H9 (cell line): ENCODE measurements at regions not wholly inside any gene's neighbourhood (a gene's known extent, or its start where the extent isn't known, plus 50 kb on each side); places are given as distances from the start of the nearest gene placed in this dataset.

Experiments used
- DNase-seq: peaks from one replicate; pipeline ENCODE4 v3.0.0-alpha.2; 2017
- H2AFZ ChIP-seq: one replicate; pipeline ENCODE4 v1.6.1; 2013; ENCODE audit warnings: mild to moderate bottlenecking, low read length, control low read depth, moderate library complexity
- H2AK5ac ChIP-seq: 2 replicates; pipeline ENCODE4 v1.6.1; 2013; ENCODE audit warnings: low read length, control low read depth, mixed read lengths; ENCODE audit not compliant: insufficient read length
- H2BK120ac ChIP-seq: one replicate; pipeline ENCODE4 v1.6.1; 2013; ENCODE audit warnings: low read depth, mild to moderate bottlenecking, low read length, control low read depth, inconsistent platforms; ENCODE audit not compliant: poor library complexity, severe bottlenecking
- H2BK12ac ChIP-seq: 2 replicates; pipeline ENCODE4 v1.6.1; 2013; ENCODE audit warnings: low read length, control low read depth, mixed read lengths, low read depth; ENCODE audit not compliant: insufficient read length
- H2BK15ac ChIP-seq: 2 replicates; pipeline ENCODE4 v1.6.1; 2013; ENCODE audit warnings: low read depth, low read length, control low read depth
- H2BK20ac ChIP-seq: one replicate; pipeline ENCODE4 v1.6.1; 2013; ENCODE audit warnings: low read depth, mild to moderate bottlenecking, low read length, control low read depth, inconsistent platforms; ENCODE audit not compliant: poor library complexity, severe bottlenecking
- H2BK5ac ChIP-seq: 2 replicates; pipeline ENCODE4 v1.6.1; 2013; ENCODE audit warnings: low read length, control low read depth, mixed read lengths; ENCODE audit not compliant: insufficient read length
- H3K14ac ChIP-seq: 2 replicates; pipeline ENCODE4 v1.6.1; 2013; ENCODE audit warnings: low read length, control low read depth; ENCODE audit not compliant: insufficient read depth
- H3K18ac ChIP-seq: 2 replicates; pipeline ENCODE4 v1.6.1; 2013; ENCODE audit warnings: low read depth, mild to moderate bottlenecking, mixed read lengths, low read length, control low read depth; ENCODE audit not compliant: insufficient read length
- H3K23ac ChIP-seq: 2 replicates; pipeline ENCODE4 v1.6.1; 2013; ENCODE audit warnings: low read length, control low read depth, mixed read lengths, low read depth; ENCODE audit not compliant: insufficient read length
- H3K23me2 ChIP-seq: 2 replicates; pipeline ENCODE4 v1.6.1; 2013; ENCODE audit warnings: low read depth, mild to moderate bottlenecking, mixed read lengths, low read length, control low read depth; ENCODE audit not compliant: insufficient read length, poor library complexity, severe bottlenecking
- H3K27ac ChIP-seq: 2 replicates; pipeline ENCODE4 v1.5.1; 2013; ENCODE audit warnings: low read length, control low read depth, mixed read lengths, low read depth; ENCODE audit not compliant: insufficient read length
- H3K27me3 ChIP-seq: 2 replicates; pipeline ENCODE4 v1.6.1; 2013; ENCODE audit warnings: low read length, control low read depth, inconsistent platforms; ENCODE audit not compliant: insufficient read depth
- H3K4ac ChIP-seq: 2 replicates; pipeline ENCODE4 v1.6.1; 2013; ENCODE audit warnings: low read depth, mild to moderate bottlenecking, control low read depth, inconsistent platforms, low read length, moderate library complexity
- H3K4me1 ChIP-seq: 2 replicates; pipeline ENCODE4 v1.6.1; 2013; ENCODE audit warnings: low read length, control low read depth, inconsistent platforms; ENCODE audit not compliant: insufficient read depth
- H3K4me2 ChIP-seq: 2 replicates; pipeline ENCODE4 v1.6.1; 2013; ENCODE audit warnings: low read length, control low read depth, mixed read lengths; ENCODE audit not compliant: insufficient read length, insufficient read depth
- H3K56ac ChIP-seq: 2 replicates; pipeline ENCODE4 v1.6.1; 2013; ENCODE audit warnings: low read depth, mild to moderate bottlenecking, mixed read lengths, low read length, control low read depth; ENCODE audit not compliant: insufficient read length
- H3K79me1 ChIP-seq: 2 replicates; pipeline ENCODE4 v1.6.1; 2013; ENCODE audit warnings: low read depth, mild to moderate bottlenecking, moderate library complexity, low read length, control low read depth, inconsistent platforms; ENCODE audit not compliant: insufficient read depth, poor library complexity, severe bottlenecking
- H3K79me2 ChIP-seq: 2 replicates; pipeline ENCODE4 v1.6.1; 2013; ENCODE audit warnings: low read length, control low read depth, inconsistent platforms; ENCODE audit not compliant: insufficient read depth
- H3K9ac ChIP-seq: 2 replicates; pipeline ENCODE4 v1.6.1; 2013; ENCODE audit warnings: low read length, control low read depth, mixed read lengths; ENCODE audit not compliant: insufficient read length; ENCODE audit errors: extremely low read depth
- H3K9me3 ChIP-seq: one replicate; pipeline ENCODE4 v1.6.1; 2013; ENCODE audit warnings: low read depth, low read length, inconsistent platforms; ENCODE audit not compliant: control insufficient read depth
- H3T11ph ChIP-seq: one replicate; pipeline ENCODE4 v1.6.1; 2013; ENCODE audit warnings: mild to moderate bottlenecking, low read length, control low read depth, inconsistent platforms
- H4K20me1 ChIP-seq: one replicate; pipeline ENCODE4 v1.6.1; 2013; ENCODE audit not compliant: control insufficient read depth, insufficient read length, insufficient read depth
- H4K5ac ChIP-seq: 2 replicates; pipeline ENCODE4 v1.6.1; 2013; ENCODE audit warnings: low read depth, mild to moderate bottlenecking, mixed read lengths, low read length, control low read depth; ENCODE audit not compliant: insufficient read length
- H4K8ac ChIP-seq: replicated peaks from 2 replicates; pipeline ENCODE4 v1.6.1; 2013; ENCODE audit warnings: low read length, control low read depth, mixed read lengths, low read depth; ENCODE audit not compliant: insufficient read length
- H4K91ac ChIP-seq: 2 replicates; pipeline ENCODE4 v1.6.1; 2013; ENCODE audit warnings: low read depth, mild to moderate bottlenecking, moderate library complexity, mixed read lengths, low read length, control low read depth; ENCODE audit not compliant: insufficient read length
- H3K27ac Mint-ChIP-seq, 3 experiments: 2 replicates in 2 of 3; 3 replicates in 1 of 3; pipeline ENCODE4 v1.8.0; 2020 to 2021; ENCODE audit warnings: mixed read lengths in 3 of 3, mild to moderate bottlenecking in 1 of 3, moderate library complexity in 1 of 3
- H3K27me3 Mint-ChIP-seq: 2 replicates; pipeline ENCODE4 v1.8.0; 2021; ENCODE audit warnings: low read depth, mild to moderate bottlenecking, moderate library complexity, mixed read lengths
- H3K36me3 Mint-ChIP-seq, 3 experiments: 2 replicates in 2 of 3; 3 replicates in 1 of 3; pipeline ENCODE4 v1.8.0; 2020 to 2021; ENCODE audit warnings: low read depth in 3 of 3, mixed read lengths in 3 of 3; ENCODE audit not compliant: insufficient read depth in 1 of 3
- H3K4me1 Mint-ChIP-seq, 2 experiments: 2 replicates each; pipeline ENCODE4 v1.8.0; 2020; ENCODE audit warnings: mixed read lengths in 2 of 2
- H3K4me3 Mint-ChIP-seq, 2 experiments: 2 replicates in 1 of 2; 3 replicates in 1 of 2; pipeline ENCODE4 v1.8.0; 2020 to 2021; ENCODE audit warnings: mild to moderate bottlenecking in 2 of 2, mixed read lengths in 2 of 2, moderate library complexity in 1 of 2
- H3K9me3 Mint-ChIP-seq, 2 experiments: 2 replicates in 1 of 2; 3 replicates in 1 of 2; pipeline ENCODE4 v1.8.0; 2020; ENCODE audit warnings: mild to moderate bottlenecking in 2 of 2, mixed read lengths in 2 of 2, moderate library complexity in 1 of 2
- WGBS: extraction: QIAGEN DNeasy Blood & Tissue Kit; methylation state at CpG from one replicate; pipeline ENCODE4 v1.1.7; 2013; ENCODE audit warnings: missing lambda C conversion rate, low lambda C conversion rate, mixed read lengths; ENCODE audit not compliant: insufficient read length; ENCODE audit errors: extremely low coverage; 5-methylcytosine and 5-hydroxymethylcytosine counted together
- TF ChIP-seq, protein P1 (sequence below): fragments of 200-600 bp; sonication (generic); conservative IDR thresholded peaks from 3 replicates; pipeline ENCODE4 v1.8.0; 2021; ENCODE audit warnings: antibody characterized with exemption, mild to moderate bottlenecking

DNA sequence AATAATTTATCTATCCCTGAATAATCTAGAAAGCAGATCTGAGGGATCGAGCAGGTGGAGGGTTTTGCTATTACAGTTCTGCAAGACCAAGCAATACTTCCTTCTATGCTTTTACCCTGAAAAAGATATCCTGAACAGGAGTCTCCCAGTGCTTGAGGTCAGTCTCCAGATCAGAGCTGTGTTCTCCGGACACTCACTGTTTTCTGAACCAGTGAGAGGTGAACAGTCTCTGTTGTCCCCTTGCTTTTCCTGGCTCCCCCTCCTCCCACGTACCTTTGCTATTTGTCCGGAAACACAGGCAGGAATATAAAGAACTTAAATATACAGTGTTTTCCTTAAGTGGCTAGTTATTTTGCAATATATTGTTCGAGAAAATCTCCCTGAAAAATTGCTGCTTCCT lies 116.6 kb downstream of the ATXN3L start:
- no CpG with 5 or more reads among the region's 5 CpGs for WGBS

More for the DNA sequence above, 116.6 kb downstream of the ATXN3L start:
- no peak overlapping the region for H2BK20ac ChIP-seq
- H2BK120ac ChIP-seq: no peak overlapping the region
- H4K91ac ChIP-seq: no peak overlapping the region
- peaks cover 8% of the 10 kb centered on the region for H3K4me1 ChIP-seq
- no peaks in the 10 kb centered on the region for H3K27me3 ChIP-seq
- no peak overlapping the region for H4K8ac ChIP-seq
- DNase-seq: no peak
- H3K9ac ChIP-seq: no peak overlapping the region
- no peak overlapping the region for H2BK12ac ChIP-seq
- H3K79me1 ChIP-seq: no peaks in the 10 kb centered on the region
- H4K20me1 ChIP-seq: no peaks in the 10 kb centered on the region
- no peaks in the 10 kb centered on the region for H3K23me2 ChIP-seq
- H3K18ac ChIP-seq: no peak overlapping the region
- H2AK5ac ChIP-seq: no peak overlapping the region
- no peak overlapping the region for H2AFZ ChIP-seq
- TF ChIP-seq, protein P1, sequence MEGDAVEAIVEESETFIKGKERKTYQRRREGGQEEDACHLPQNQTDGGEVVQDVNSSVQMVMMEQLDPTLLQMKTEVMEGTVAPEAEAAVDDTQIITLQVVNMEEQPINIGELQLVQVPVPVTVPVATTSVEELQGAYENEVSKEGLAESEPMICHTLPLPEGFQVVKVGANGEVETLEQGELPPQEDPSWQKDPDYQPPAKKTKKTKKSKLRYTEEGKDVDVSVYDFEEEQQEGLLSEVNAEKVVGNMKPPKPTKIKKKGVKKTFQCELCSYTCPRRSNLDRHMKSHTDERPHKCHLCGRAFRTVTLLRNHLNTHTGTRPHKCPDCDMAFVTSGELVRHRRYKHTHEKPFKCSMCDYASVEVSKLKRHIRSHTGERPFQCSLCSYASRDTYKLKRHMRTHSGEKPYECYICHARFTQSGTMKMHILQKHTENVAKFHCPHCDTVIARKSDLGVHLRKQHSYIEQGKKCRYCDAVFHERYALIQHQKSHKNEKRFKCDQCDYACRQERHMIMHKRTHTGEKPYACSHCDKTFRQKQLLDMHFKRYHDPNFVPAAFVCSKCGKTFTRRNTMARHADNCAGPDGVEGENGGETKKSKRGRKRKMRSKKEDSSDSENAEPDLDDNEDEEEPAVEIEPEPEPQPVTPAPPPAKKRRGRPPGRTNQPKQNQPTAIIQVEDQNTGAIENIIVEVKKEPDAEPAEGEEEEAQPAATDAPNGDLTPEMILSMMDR: no peak
- H3T11ph ChIP-seq: no peak overlapping the region
- H2BK5ac ChIP-seq: no peak overlapping the region
- no peaks in the 10 kb centered on the region for H3K9me3 ChIP-seq
- H2BK15ac ChIP-seq: no peak overlapping the region
- no peak overlapping the region for H4K5ac ChIP-seq
- H3K79me2 ChIP-seq: no peaks in the 10 kb centered on the region
- peaks cover 74 to 76% of the 10 kb centered on the region in 2 experiments for H3K9me3 Mint-ChIP-seq
- no peak overlapping the region for H3K4ac ChIP-seq
- no peak overlapping the region for H3K23ac ChIP-seq
- H3K4me2 ChIP-seq: no peak overlapping the region
- no peak overlapping the region for H3K56ac ChIP-seq
- H3K27me3 Mint-ChIP-seq: peaks cover 3% of the 10 kb centered on the region; the same call in 1 of the 2 replicates
- H3K4me1 Mint-ChIP-seq: peaks cover 43 to 47% of the 10 kb centered on the region in 2 experiments
- H3K4me3 Mint-ChIP-seq: no peak overlapping the region
- H3K14ac ChIP-seq: no peak overlapping the region
- no peak overlapping the region for H3K27ac ChIP-seq
- H3K36me3 Mint-ChIP-seq: peaks cover 4 to 9% (median 6%) of the 10 kb centered on the region in 3 experiments; a peak in 6 of 7 replicates
- H3K27ac Mint-ChIP-seq: peak overlapping the region in 2 of 3 experiments; percentile 33 to 70; a peak in 1 of 7 replicates
